MM.1S (cell line): ENCODE measurements at regions not wholly inside any gene's neighbourhood (a gene's known extent, or its start where the extent isn't known, plus 50 kb on each side); places are given as distances from the start of the nearest gene placed in this dataset.

Experiments used
- DNase-seq: peaks from one replicate; pipeline ENCODE4 v3.0.0-alpha.2; 2015
- H2AFZ ChIP-seq: fragments of 300-600 bp; sonication (generic); 2 replicates; pipeline ENCODE4 v1.6.0; 2016; ENCODE audit warnings: antibody characterized with exemption, low read length
- H3F3A ChIP-seq: fragments of 300-600 bp; sonication (generic); 2 replicates; pipeline ENCODE4 v1.6.1; 2016; ENCODE audit warnings: mild to moderate bottlenecking, antibody characterized with exemption, low read length, moderate library complexity, mixed read lengths; ENCODE audit not compliant: insufficient read depth
- H3K27ac ChIP-seq: fragments of 300-600 bp; sonication (generic); 2 replicates; pipeline ENCODE4 v1.5.1; 2016; ENCODE audit warnings: mild to moderate bottlenecking, low read length
- H3K27me3 ChIP-seq: fragments of 300-600 bp; sonication (generic); replicated peaks from 2 replicates; pipeline ENCODE4 v1.6.0; 2016; ENCODE audit warnings: low read length; ENCODE audit not compliant: insufficient read depth
- H3K36me3 ChIP-seq: fragments of 300-600 bp; sonication (generic); replicated peaks from 2 replicates; pipeline ENCODE4 v1.6.1; 2016; ENCODE audit warnings: mild to moderate bottlenecking, low read length, mixed read lengths; ENCODE audit not compliant: insufficient read depth
- H3K4me1 ChIP-seq: fragments of 300-600 bp; sonication (generic); 2 replicates; pipeline ENCODE4 v1.6.1; 2016; ENCODE audit warnings: low read length, mixed read lengths
- H3K4me2 ChIP-seq: fragments of 300-600 bp; sonication (generic); 2 replicates; pipeline ENCODE4 v1.6.0; 2016; ENCODE audit warnings: low read depth, low read length
- H3K4me3 ChIP-seq: fragments of 300-600 bp; sonication (generic); 2 replicates; pipeline ENCODE4 v1.5.1; 2016; ENCODE audit warnings: low read length, mixed read lengths
- H3K79me2 ChIP-seq: fragments of 300-600 bp; sonication (generic); 2 replicates; pipeline ENCODE4 v1.6.1; 2016; ENCODE audit warnings: mixed run types, low read length, mixed read lengths
- H3K9ac ChIP-seq: fragments of 300-600 bp; sonication (generic); 2 replicates; pipeline ENCODE4 v1.6.1; 2016; ENCODE audit warnings: low read length, mixed read lengths
- H3K9me2 ChIP-seq: fragments of 300-600 bp; sonication (generic); replicated peaks from 2 replicates; pipeline ENCODE4 v1.6.1; 2016; ENCODE audit warnings: mild to moderate bottlenecking, low read length, mixed read lengths; ENCODE audit not compliant: insufficient read depth
- H3K9me3 ChIP-seq: fragments of 300-600 bp; sonication (generic); replicated peaks from 2 replicates; pipeline ENCODE4 v1.6.1; 2016; ENCODE audit warnings: mild to moderate bottlenecking, low read length, mixed read lengths; ENCODE audit not compliant: insufficient read depth
- H4K20me1 ChIP-seq: fragments of 300-600 bp; sonication (generic); 2 replicates; pipeline ENCODE4 v1.6.1; 2016; ENCODE audit warnings: mild to moderate bottlenecking, low read length, moderate library complexity, mixed read lengths; ENCODE audit not compliant: insufficient read depth
- CTCF ChIP-seq: fragments of 300-600 bp; sonication (generic); IDR thresholded peaks from 2 replicates; pipeline ENCODE4 v1.5.1; 2016; ENCODE audit warnings: antibody characterized with exemption, low read length, mixed read lengths
- EZH2 ChIP-seq: fragments of 300-600 bp; sonication (generic); optimal IDR thresholded peaks from 2 replicates; pipeline ENCODE3; 2017; ENCODE audit warnings: low read depth, mild to moderate bottlenecking, antibody characterized with exemption, low read length, mixed read lengths
- EZH2phosphoT487 ChIP-seq: fragments of 300-600 bp; sonication (generic); IDR thresholded peaks from 2 replicates; pipeline ENCODE4 v1.6.1; 2018; ENCODE audit warnings: antibody characterized with exemption, low read length

- Histone ChIP-seq H3K36me3 (no peaks in the 10 kb centered on the region), H3F3A (no peaks in the 10 kb centered on the region), H3K27me3 (no peaks in the 10 kb centered on the region), H3K4me1 (no peaks in the 10 kb centered on the region), H3K9me3 (no peaks in the 10 kb centered on the region), H2AFZ (no peak overlapping the region), H4K20me1 (no peaks in the 10 kb centered on the region), H3K9ac (no peak overlapping the region), H3K27ac (no peak overlapping the region), H3K79me2 (no peaks in the 10 kb centered on the region), H3K4me3 (no peak overlapping the region), H3K4me2 (no peak overlapping the region), H3K9me2 (no peaks in the 10 kb centered on the region)
- no peak for DNase-seq
- TF ChIP-seq EZH2 (no peak), CTCF (no peak), EZH2phosphoT487 (no peak)
These were observed 65.1 kb upstream of the LCTL start for GRCh38 chr15:66630801-66631351.

GRCh38 chr15:66631616-66632263 is 65.9 kb upstream of the LCTL start:
- H3K9me2 ChIP-seq: no peaks in the 10 kb centered on the region
- H2AFZ ChIP-seq: no peak overlapping the region
- H3K36me3 ChIP-seq: no peaks in the 10 kb centered on the region
- no peaks in the 10 kb centered on the region for H4K20me1 ChIP-seq
- no peaks in the 10 kb centered on the region for H3F3A ChIP-seq
- H3K27me3 ChIP-seq: no peaks in the 10 kb centered on the region
- no peak overlapping the region for H3K27ac ChIP-seq
- no peak overlapping the region for H3K4me2 ChIP-seq
- no peaks in the 10 kb centered on the region for H3K79me2 ChIP-seq
- no peak overlapping the region for H3K4me3 ChIP-seq
- no peaks in the 10 kb centered on the region for H3K4me1 ChIP-seq
- H3K9me3 ChIP-seq: no peaks in the 10 kb centered on the region
- no peak overlapping the region for H3K9ac ChIP-seq
- no peak for DNase-seq
- no peak for TF ChIP-seq CTCF
- no peak for TF ChIP-seq EZH2phosphoT487
- no peak for TF ChIP-seq EZH2

- Histone ChIP-seq H3K9me2 (no peaks in the 10 kb centered on the region), H3K9me3 (no peaks in the 10 kb centered on the region), H3K4me3 (no peak overlapping the region), H3F3A (no peaks in the 10 kb centered on the region), H3K4me1 (peaks cover 11% of the 10 kb centered on the region), H3K4me2 (no peak overlapping the region), H3K27me3 (no peaks in the 10 kb centered on the region), H3K36me3 (no peaks in the 10 kb centered on the region), H3K27ac (no peak overlapping the region), H3K9ac (no peak overlapping the region), H3K79me2 (no peaks in the 10 kb centered on the region), H2AFZ (no peak overlapping the region), H4K20me1 (no peaks in the 10 kb centered on the region)
- DNase-seq: no peak
- no peak for TF ChIP-seq EZH2
- no peak for TF ChIP-seq EZH2phosphoT487
- TF ChIP-seq CTCF: no peak
These were observed 67.5 kb upstream of the LCTL start for GRCh38 chr15:66633041-66633937.
